ENCODE measurements at regions not wholly inside any gene's neighbourhood (a gene's known extent, or its start where the extent isn't known, plus 50 kb on each side); places are given as distances from the start of the nearest gene placed in this dataset.

GRCh38 chr11:15863411-15863810 lies 492.9 kb downstream of the SOX6 start:
- TF ChIP-seq CTCF (IDR thresholded peaks at IDR 0.05): no peak
- TF ChIP-seq POLR2A (IDR thresholded peaks at IDR 0.05): no peak
- TF ChIP-seq POLR2AphosphoS5 (IDR thresholded peaks at IDR 0.05): no peak
